K562 (cell line): ENCODE measurements at regions not wholly inside any gene's neighbourhood (a gene's known extent, or its start where the extent isn't known, plus 50 kb on each side); places are given as distances from the start of the nearest gene placed in this dataset.

Experiments
- ATAC-seq: fragments of 200-7000 bp; cut with Tn5 transposase; 3 replicates; pipeline ENCODE4 v1.9.1; 2020; ENCODE audit warnings: moderate library complexity
- BruUV-seq: library from RNA; stranded (reverse); fragments of 400-500 nt; replicated peaks from 2 replicates; lab custom pipeline; 2021; lab: Mats Ljungman, UMichigan
- CTCF ChIA-PET: fragments of 300-600 bp; formaldehyde crosslinking; extraction: SDS; loops from one replicate; lab custom pipeline; 2021; ENCODE audit warnings: low intra/inter-chr PET ratio; lab: Yijun Ruan, JAX
- POLR2A ChIA-PET: fragments of 300-600, 350-650 bp; sonication (Branson Sonifier 250); formaldehyde crosslinking; extraction: SDS; loops from one replicate; lab custom pipeline; 2021; ENCODE audit warnings: antibody characterized with exemption, inconsistent platforms; lab: Yijun Ruan, JAX
- DNase-seq, 4 experiments: peaks; one replicate each; pipeline versions ENCODE4 v3.0.0 to v3.0.0-alpha.2; 2011 to 2018; ENCODE audit warnings: low spot score in 3 of 4, mixed read lengths in 3 of 4; ENCODE audit errors: extremely low read depth in 1 of 4
- FAIRE-seq: peaks from 2 replicates; lab custom pipeline; 2011; peaks lifted over from hg19 to GRCh38; lab: Jason Lieb, UNC
- H2AFZ ChIP-seq: 2 replicates; pipeline ENCODE4 v1.6.0; 2011; ENCODE audit warnings: low read depth, low read length, control low read depth, inconsistent platforms
- H3K27ac ChIP-seq: fragments of 200-600 bp; 3 replicates; pipeline ENCODE4 v1.8.0; 2011; ENCODE audit warnings: low read depth, mild to moderate bottlenecking, control low read depth, inconsistent platforms, low read length, moderate library complexity, mixed read lengths; ENCODE audit errors: extremely low read depth
- H3K27me3 ChIP-seq, 2 experiments: fragments of 300-600 bp in 1 of 2; 2 replicates in 1 of 2; 3 replicates in 1 of 2; pipeline versions ENCODE4 v1.6.0 to v1.8.0; 2011; ENCODE audit warnings: inconsistent platforms in 2 of 2, low read length in 2 of 2, mild to moderate bottlenecking in 1 of 2, mixed read lengths in 1 of 2, moderate library complexity in 1 of 2; ENCODE audit not compliant: control insufficient read depth in 2 of 2, insufficient read depth in 2 of 2
- H3K36me3 ChIP-seq: fragments of 300-600 bp; 3 replicates; pipeline ENCODE4 v1.8.0; 2011; ENCODE audit warnings: mild to moderate bottlenecking, low read length, inconsistent platforms; ENCODE audit not compliant: control insufficient read depth, insufficient read depth
- H3K4me1 ChIP-seq, 2 experiments: fragments of 200-600 bp in 1 of 2; replicated peaks in 1 of 2; 2 replicates in 1 of 2; 3 replicates in 1 of 2; pipeline versions ENCODE4 v1.5.1 to v1.8.0; 2011; ENCODE audit warnings: inconsistent platforms in 2 of 2, low read length in 2 of 2, mild to moderate bottlenecking in 1 of 2, mixed read lengths in 1 of 2, moderate library complexity in 1 of 2; ENCODE audit not compliant: control insufficient read depth in 2 of 2, insufficient read depth in 2 of 2
- H3K4me2 ChIP-seq: 2 replicates; pipeline ENCODE4 v1.6.1; 2011; ENCODE audit warnings: low read length, control low read depth, inconsistent platforms, mixed read lengths; ENCODE audit not compliant: insufficient read depth
- H3K4me3 ChIP-seq: fragments of 200-600 bp; sonication (generic), shearing (Covaris generic); 2 replicates; pipeline ENCODE4 v1.5.1; 2016; ENCODE audit warnings: control low read depth, inconsistent platforms
- H3K79me2 ChIP-seq: fragments of 200-600 bp; 3 replicates; pipeline ENCODE4 v1.8.0; 2011; ENCODE audit warnings: low read length, inconsistent platforms; ENCODE audit not compliant: control insufficient read depth, insufficient read depth
- H3K9ac ChIP-seq, 2 experiments: 2 replicates each; pipeline versions ENCODE4 v1.6.0 to v1.6.1; 2011; ENCODE audit warnings: low read depth in 2 of 2, low read length in 2 of 2, control low read depth in 1 of 2, inconsistent platforms in 1 of 2, mild to moderate bottlenecking in 1 of 2, mixed read lengths in 1 of 2; ENCODE audit not compliant: insufficient read depth in 1 of 2
- H3K9me1 ChIP-seq: one replicate; pipeline ENCODE4 v1.6.0; 2011; ENCODE audit warnings: inconsistent platforms, mild to moderate bottlenecking, low read length, moderate library complexity; ENCODE audit not compliant: control insufficient read depth, insufficient read depth
- H3K9me3 ChIP-seq: replicated peaks from 2 replicates; pipeline ENCODE4 v1.5.1; 2011; ENCODE audit warnings: low read depth, low read length, inconsistent platforms; ENCODE audit not compliant: control insufficient read depth, insufficient read depth
- H4K20me1 ChIP-seq: replicated peaks from 2 replicates; pipeline ENCODE4 v1.6.1; 2011; ENCODE audit warnings: low read length, inconsistent platforms, mixed read lengths; ENCODE audit not compliant: control insufficient read depth, insufficient read depth
- CC2D1A ChIP-seq: fragments of 450-650 bp; IDR thresholded peaks from 2 replicates; pipeline ENCODE4 v1.6.1; 2017; ENCODE audit warnings: mild to moderate bottlenecking
- DNMT1 ChIP-seq: fragments of 450-650 bp; IDR thresholded peaks from 2 replicates; pipeline ENCODE4 v1.6.1; 2016; ENCODE audit warnings: antibody characterized with exemption, mild to moderate bottlenecking
- FOS ChIP-seq: IDR thresholded peaks from 3 replicates; pipeline ENCODE4 v1.6.1; 2011; ENCODE audit not compliant: insufficient read length; ENCODE audit errors: extremely low read depth
- GABPB1 ChIP-seq: sonication (generic); formaldehyde crosslinking; IDR thresholded peaks from 2 replicates; pipeline ENCODE4 v1.8.0; 2022; ENCODE audit warnings: mild to moderate bottlenecking, missing genetic modification reagents
- GABPB2 ChIP-seq: fragments of 250-450 bp; sonication (Bioruptor Pico); conservative IDR thresholded peaks from 2 replicates; pipeline ENCODE4 v1.5.1; 2021; ENCODE audit warnings: mild to moderate bottlenecking
- PML ChIP-seq: IDR thresholded peaks from 2 replicates; pipeline ENCODE4 v1.6.1; 2012; ENCODE audit warnings: low read length, inconsistent platforms
- RFX5 ChIP-seq: IDR thresholded peaks from 2 replicates; pipeline ENCODE4 v1.6.1; 2011; ENCODE audit warnings: low read depth, mild to moderate bottlenecking, improper control_type of control experiment, low read length
- ZHX1 ChIP-seq: fragments of 150-350 bp; conservative IDR thresholded peaks from 2 replicates; pipeline ENCODE4 v1.6.1; 2014; ENCODE audit warnings: low read length
- ZSCAN32 ChIP-seq: fragments of 450-650 bp; formaldehyde crosslinking; IDR thresholded peaks from 2 replicates; pipeline ENCODE4 v1.4.0; 2020; ENCODE audit warnings: mild to moderate bottlenecking, moderate library complexity
- WGBS: fragments of 100-300 bp; shearing (Covaris generic); methylation state at CpG from one replicate; pipeline ENCODE4 v1.1.6; 2016; ENCODE audit warnings: low coverage, mixed read lengths; ENCODE audit not compliant: insufficient coverage; ENCODE audit errors: missing lambda C conversion rate; 5-methylcytosine and 5-hydroxymethylcytosine counted together
- in situ Hi-C: fragments of 300-500 bp; cut with MboI; formaldehyde crosslinking; loops from 4 replicates; pipeline ENCODE4 v1.15.0; 2018; ENCODE audit warnings: inconsistent platforms, mixed read lengths
- intact Hi-C: fragments of 100-400 bp; cut with micrococcal nuclease; formaldehyde crosslinking; loops from 2 replicates; pipeline ENCODE4 v1.14.2; 2022
- TF ChIP-seq, protein P1 (sequence below): fragments of 250-450 bp; sonication (Bioruptor Pico); IDR thresholded peaks from 2 replicates; pipeline ENCODE4 v1.5.0; 2021; ENCODE audit warnings: mild to moderate bottlenecking, borderline replicate concordance
- TF ChIP-seq, protein P2 (sequence below): sonication (generic); formaldehyde crosslinking; IDR thresholded peaks from 2 replicates; pipeline ENCODE4 v1.8.1; 2023; ENCODE audit warnings: missing genetic modification reagents, mild to moderate bottlenecking, borderline replicate concordance

DNA sequence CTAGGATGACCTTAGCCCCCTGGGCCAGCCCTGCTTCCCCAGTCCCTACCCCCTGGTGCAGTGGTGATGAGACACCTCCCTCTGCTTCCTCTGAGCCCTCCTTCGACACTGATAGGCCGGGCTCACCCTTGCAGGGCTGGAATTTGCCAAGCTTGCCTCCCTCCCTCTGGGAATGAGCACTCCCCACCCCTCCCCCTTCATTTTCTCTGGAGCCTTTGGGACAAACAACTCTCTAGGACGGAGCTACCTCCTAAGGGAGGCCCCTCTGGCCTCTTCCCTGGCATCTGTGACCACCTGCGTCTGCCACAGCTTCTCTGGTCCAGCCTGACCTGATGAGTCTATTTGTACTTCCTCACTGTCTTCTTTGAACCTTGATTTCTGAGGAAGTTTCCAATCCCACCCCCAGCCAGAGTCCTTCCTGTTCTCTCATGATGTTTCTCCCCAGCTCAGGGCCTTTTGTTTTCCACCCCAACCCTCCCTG, 53.3 kb upstream of the ADA2 start (continued):
- no peak for TF ChIP-seq FOS
- TF ChIP-seq RFX5: no peak

DNA sequence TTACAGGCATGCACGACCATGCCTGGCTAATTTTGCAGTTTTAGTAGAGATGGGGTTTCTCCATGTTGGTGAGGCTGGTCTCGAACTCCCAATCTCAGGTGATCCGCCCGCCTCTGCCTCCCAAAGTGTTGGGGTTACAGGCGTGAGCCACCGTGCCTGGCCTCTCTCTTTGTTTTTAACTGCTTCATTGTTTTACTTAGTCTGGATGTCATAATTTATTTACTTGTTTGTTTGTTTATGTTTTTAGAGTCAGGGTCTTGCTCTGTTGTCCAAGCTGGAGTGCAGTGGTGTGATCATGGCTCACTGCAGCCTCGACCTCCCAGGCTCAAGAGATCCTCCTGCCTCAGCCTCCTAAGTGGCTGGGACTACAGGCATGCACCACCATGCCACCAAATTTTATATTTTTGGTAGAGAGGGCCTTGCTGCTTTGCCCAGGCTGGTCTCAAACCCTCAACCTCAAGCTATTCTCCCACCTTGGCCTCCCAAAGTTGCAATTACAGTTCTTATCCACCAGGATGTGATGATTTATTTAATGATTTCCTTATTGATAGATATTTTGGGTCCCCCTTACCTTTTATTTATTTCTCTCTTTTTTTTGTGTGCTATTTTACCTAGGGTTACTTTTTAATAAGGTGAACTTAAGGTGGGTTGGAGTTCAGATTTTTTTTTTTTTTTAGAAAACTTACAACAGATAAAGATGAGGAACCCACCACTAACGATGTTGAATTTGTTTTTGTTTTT, 52.6 kb upstream of the ADA2 start:
- POLR2A ChIA-PET: interaction anchor here (0.6 to 1.2 kb wide), 2 partner anchors 19 to 29 kb away, joined by 3 read pairs; no protein-coding TSS in a partner anchor
- Histone ChIP-seq H3K9ac (no peak overlapping the region), H3K9me3 (no peaks in the 10 kb centered on the region), H3K36me3 (no peaks in the 10 kb centered on the region), H4K20me1 (no peaks in the 10 kb centered on the region), H3K4me3 (no peak overlapping the region), H3K9me1 (no peaks in the 10 kb centered on the region), H2AFZ (no peak overlapping the region), H3K4me2 (no peak overlapping the region), H3K27me3 (peaks cover 6 to 17% of the 10 kb centered on the region in 2 experiments; a peak in 2 of 5 replicates), H3K27ac (no peak overlapping the region), H3K79me2 (no peaks in the 10 kb centered on the region), H3K4me1 (no peaks in the 10 kb centered on the region; a peak in 1 of 5 replicates)
- DNase-seq (no peak), FAIRE-seq (no peak), ATAC-seq (no peak)
- BruUV-seq: no TSS peak
- intact Hi-C loops (loop anchor here (10.0 kb wide), 1 partner anchor 53 kb away; no protein-coding TSS in a partner anchor), in situ Hi-C loops (no loop called here)
- 3% methylated on average over 8 of the region's 8 CpGs for WGBS
- CTCF ChIA-PET: no interaction called here
- TF ChIP-seq CC2D1A (no peak), GABPB1 (CRISPR knock-in tag) (no peak), GABPB2 (no peak), ZHX1 (no peak), ZSCAN32 (CRISPR knock-in tag) (no peak), PML (no peak), DNMT1 (no peak)
- TF ChIP-seq, protein P1, sequence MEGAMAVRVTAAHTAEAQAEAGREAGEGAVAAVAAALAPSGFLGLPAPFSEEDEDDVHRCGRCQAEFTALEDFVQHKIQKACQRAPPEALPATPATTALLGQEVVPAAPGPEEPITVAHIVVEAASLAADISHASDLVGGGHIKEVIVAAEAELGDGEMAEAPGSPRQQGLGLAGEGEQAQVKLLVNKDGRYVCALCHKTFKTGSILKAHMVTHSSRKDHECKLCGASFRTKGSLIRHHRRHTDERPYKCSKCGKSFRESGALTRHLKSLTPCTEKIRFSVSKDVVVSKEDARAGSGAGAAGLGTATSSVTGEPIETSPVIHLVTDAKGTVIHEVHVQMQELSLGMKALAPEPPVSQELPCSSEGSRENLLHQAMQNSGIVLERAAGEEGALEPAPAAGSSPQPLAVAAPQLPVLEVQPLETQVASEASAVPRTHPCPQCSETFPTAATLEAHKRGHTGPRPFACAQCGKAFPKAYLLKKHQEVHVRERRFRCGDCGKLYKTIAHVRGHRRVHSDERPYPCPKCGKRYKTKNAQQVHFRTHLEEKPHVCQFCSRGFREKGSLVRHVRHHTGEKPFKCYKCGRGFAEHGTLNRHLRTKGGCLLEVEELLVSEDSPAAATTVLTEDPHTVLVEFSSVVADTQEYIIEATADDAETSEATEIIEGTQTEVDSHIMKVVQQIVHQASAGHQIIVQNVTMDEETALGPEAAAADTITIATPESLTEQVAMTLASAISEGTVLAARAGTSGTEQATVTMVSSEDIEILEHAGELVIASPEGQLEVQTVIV (CRISPR knock-in tag): no peak
- TF ChIP-seq, protein P2, sequence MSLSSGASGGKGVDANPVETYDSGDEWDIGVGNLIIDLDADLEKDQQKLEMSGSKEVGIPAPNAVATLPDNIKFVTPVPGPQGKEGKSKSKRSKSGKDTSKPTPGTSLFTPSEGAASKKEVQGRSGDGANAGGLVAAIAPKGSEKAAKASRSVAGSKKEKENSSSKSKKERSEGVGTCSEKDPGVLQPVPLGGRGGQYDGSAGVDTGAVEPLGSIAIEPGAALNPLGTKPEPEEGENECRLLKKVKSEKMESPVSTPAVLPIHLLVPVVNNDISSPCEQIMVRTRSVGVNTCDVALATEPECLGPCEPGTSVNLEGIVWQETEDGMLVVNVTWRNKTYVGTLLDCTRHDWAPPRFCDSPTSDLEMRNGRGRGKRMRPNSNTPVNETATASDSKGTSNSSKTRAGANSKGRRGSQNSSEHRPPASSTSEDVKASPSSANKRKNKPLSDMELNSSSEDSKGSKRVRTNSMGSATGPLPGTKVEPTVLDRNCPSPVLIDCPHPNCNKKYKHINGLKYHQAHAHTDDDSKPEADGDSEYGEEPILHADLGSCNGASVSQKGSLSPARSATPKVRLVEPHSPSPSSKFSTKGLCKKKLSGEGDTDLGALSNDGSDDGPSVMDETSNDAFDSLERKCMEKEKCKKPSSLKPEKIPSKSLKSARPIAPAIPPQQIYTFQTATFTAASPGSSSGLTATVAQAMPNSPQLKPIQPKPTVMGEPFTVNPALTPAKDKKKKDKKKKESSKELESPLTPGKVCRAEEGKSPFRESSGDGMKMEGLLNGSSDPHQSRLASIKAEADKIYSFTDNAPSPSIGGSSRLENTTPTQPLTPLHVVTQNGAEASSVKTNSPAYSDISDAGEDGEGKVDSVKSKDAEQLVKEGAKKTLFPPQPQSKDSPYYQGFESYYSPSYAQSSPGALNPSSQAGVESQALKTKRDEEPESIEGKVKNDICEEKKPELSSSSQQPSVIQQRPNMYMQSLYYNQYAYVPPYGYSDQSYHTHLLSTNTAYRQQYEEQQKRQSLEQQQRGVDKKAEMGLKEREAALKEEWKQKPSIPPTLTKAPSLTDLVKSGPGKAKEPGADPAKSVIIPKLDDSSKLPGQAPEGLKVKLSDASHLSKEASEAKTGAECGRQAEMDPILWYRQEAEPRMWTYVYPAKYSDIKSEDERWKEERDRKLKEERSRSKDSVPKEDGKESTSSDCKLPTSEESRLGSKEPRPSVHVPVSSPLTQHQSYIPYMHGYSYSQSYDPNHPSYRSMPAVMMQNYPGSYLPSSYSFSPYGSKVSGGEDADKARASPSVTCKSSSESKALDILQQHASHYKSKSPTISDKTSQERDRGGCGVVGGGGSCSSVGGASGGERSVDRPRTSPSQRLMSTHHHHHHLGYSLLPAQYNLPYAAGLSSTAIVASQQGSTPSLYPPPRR: no peak
